ENCODE measurements at regions not wholly inside any gene's neighbourhood (a gene's known extent, or its start where the extent isn't known, plus 50 kb on each side); places are given as distances from the start of the nearest gene placed in this dataset.

DNA sequence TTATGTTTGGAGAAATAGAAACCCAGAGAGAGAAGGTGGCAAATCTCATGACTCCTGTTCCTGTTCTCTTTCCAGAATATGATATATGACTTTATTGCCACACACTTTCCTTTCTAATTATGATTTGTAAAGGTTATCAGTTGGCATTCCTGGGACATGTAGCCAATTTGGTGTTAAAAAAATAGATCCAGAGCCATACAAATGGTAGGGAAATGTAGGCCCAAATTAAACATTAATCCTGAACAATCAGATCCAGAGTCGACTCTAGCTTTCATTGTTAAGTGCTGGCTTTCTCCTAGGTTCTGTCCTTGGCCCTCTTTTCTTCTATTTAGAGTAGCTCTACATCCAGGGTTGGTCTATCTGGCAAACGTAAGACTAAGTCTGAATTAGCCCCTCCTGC is 69.8 kb upstream of the LONRF3 start:
- no peak for TF ChIP-seq POLR2AphosphoS5 (IDR thresholded peaks at IDR 0.05; ENCODE audit: low read depth, low read length)
- TF ChIP-seq SPI1 (IDR thresholded peaks at IDR 0.05; ENCODE audit: low read depth, low read length) = no peak
- TF ChIP-seq POLR2A (IDR thresholded peaks at IDR 0.05; ENCODE audit: low read depth, low read length) = no peak
- no peak for TF ChIP-seq TAF1 (IDR thresholded peaks at IDR 0.05; ENCODE audit: low read depth, low read length)
- TF ChIP-seq PAX5 (IDR thresholded peaks at IDR 0.05; ENCODE audit: insufficient read depth, low read length, severe bottlenecking) = no peak
- TF ChIP-seq POU2F2 (IDR thresholded peaks at IDR 0.05; ENCODE audit: low read depth, low read length) = no peak

Measured in GM12891 (cell line).